NT2/D1 (cell line): ENCODE measurements at regions not wholly inside any gene's neighbourhood (a gene's known extent, or its start where the extent isn't known, plus 50 kb on each side); places are given as distances from the start of the nearest gene placed in this dataset.

Experiments
- DNase-seq: peaks from one replicate; pipeline ENCODE4 v3.0.0-alpha.2; 2011; ENCODE audit warnings: low read depth, low spot score
- H3K27me3 ChIP-seq: 2 replicates; pipeline ENCODE4 v1.6.0; 2011; ENCODE audit warnings: mild to moderate bottlenecking; ENCODE audit not compliant: insufficient read length, insufficient read depth
- H3K36me3 ChIP-seq: 2 replicates; pipeline ENCODE4 v1.6.1; 2011; ENCODE audit warnings: mild to moderate bottlenecking, low read length, mixed read lengths; ENCODE audit not compliant: insufficient read depth, insufficient read length
- H3K4me1 ChIP-seq: 2 replicates; pipeline ENCODE4 v1.5.1; 2011; ENCODE audit not compliant: insufficient read depth, insufficient read length
- H3K4me3 ChIP-seq: 2 replicates; pipeline ENCODE4 v1.5.1; 2011; ENCODE audit warnings: low read depth; ENCODE audit not compliant: insufficient read length
- H3K9ac ChIP-seq: 2 replicates; pipeline ENCODE4 v1.6.0; 2011; ENCODE audit warnings: low read depth; ENCODE audit not compliant: insufficient read length
- H3K9me3 ChIP-seq: 2 replicates; pipeline ENCODE4 v1.5.1; 2011; ENCODE audit warnings: mild to moderate bottlenecking, low read length; ENCODE audit not compliant: insufficient read depth
- SUZ12 ChIP-seq: IDR thresholded peaks from 2 replicates; pipeline ENCODE4 v1.6.1; 2011; ENCODE audit not compliant: insufficient read length, insufficient read depth; ENCODE audit errors: extremely low read depth
- YY1 ChIP-seq: IDR thresholded peaks from 2 replicates; pipeline ENCODE4 v1.6.1; 2011; ENCODE audit not compliant: insufficient read length, insufficient read depth
- ZNF274 ChIP-seq: IDR thresholded peaks from 2 replicates; pipeline ENCODE4 v1.6.1; 2011; ENCODE audit warnings: mild to moderate bottlenecking, low read depth, low read length

- no peaks in the 10 kb centered on the region for H3K27me3 ChIP-seq
- no peaks in the 10 kb centered on the region for H3K36me3 ChIP-seq
- H3K9me3 ChIP-seq: no peaks in the 10 kb centered on the region
- H3K4me1 ChIP-seq: no peaks in the 10 kb centered on the region
- H3K9ac ChIP-seq: no peak overlapping the region
- no peak for TF ChIP-seq SUZ12
- TF ChIP-seq YY1: no peak
- no peak for TF ChIP-seq ZNF274
- no peak overlapping the region for H3K4me3 ChIP-seq
- DNase-seq: no peak
Measured at GRCh38 chr16:55037966-55038365, 107.3 kb downstream of the IRX5 start.

- no peaks in the 10 kb centered on the region for H3K4me1 ChIP-seq
- H3K4me3 ChIP-seq: no peak overlapping the region
- H3K27me3 ChIP-seq: no peaks in the 10 kb centered on the region
- TF ChIP-seq SUZ12: no peak
- TF ChIP-seq YY1: no peak
- H3K9ac ChIP-seq: no peak overlapping the region
- H3K9me3 ChIP-seq: no peaks in the 10 kb centered on the region
- DNase-seq: no peak
- no peaks in the 10 kb centered on the region for H3K36me3 ChIP-seq
Measured at GRCh38 chr16:55039042-55039441, 108.4 kb downstream of the IRX5 start.

GRCh38 chr16:55039511-55039910 lies 108.8 kb downstream of the IRX5 start:
- Histone ChIP-seq H3K9ac (no peak overlapping the region), H3K4me1 (no peaks in the 10 kb centered on the region), H3K9me3 (no peaks in the 10 kb centered on the region), H3K27me3 (no peaks in the 10 kb centered on the region), H3K36me3 (no peaks in the 10 kb centered on the region), H3K4me3 (no peak overlapping the region)
- TF ChIP-seq ZNF274: no peak
- no peak for TF ChIP-seq YY1
- no peak for TF ChIP-seq SUZ12
- no peak for DNase-seq

- H3K9ac ChIP-seq: no peak overlapping the region
- H3K27me3 ChIP-seq: no peaks in the 10 kb centered on the region
- no peak for DNase-seq
- no peak overlapping the region for H3K4me3 ChIP-seq
- no peaks in the 10 kb centered on the region for H3K36me3 ChIP-seq
- no peaks in the 10 kb centered on the region for H3K9me3 ChIP-seq
- no peak for TF ChIP-seq SUZ12
- no peak for TF ChIP-seq ZNF274
- TF ChIP-seq YY1: no peak
- no peaks in the 10 kb centered on the region for H3K4me1 ChIP-seq
Measured at GRCh38 chr16:55039931-55040330, 109.3 kb downstream of the IRX5 start.

GRCh38 chr16:55040366-55041086 lies 109.9 kb downstream of the IRX5 start:
- H3K27me3 ChIP-seq: no peaks in the 10 kb centered on the region
- no peak overlapping the region for H3K4me3 ChIP-seq
- H3K36me3 ChIP-seq: no peaks in the 10 kb centered on the region
- DNase-seq: no peak
- TF ChIP-seq ZNF274: no peak
- TF ChIP-seq SUZ12: no peak
- no peak for TF ChIP-seq YY1
- no peaks in the 10 kb centered on the region for H3K4me1 ChIP-seq
- H3K9me3 ChIP-seq: no peaks in the 10 kb centered on the region
- H3K9ac ChIP-seq: no peak overlapping the region

- H3K9me3 ChIP-seq: no peaks in the 10 kb centered on the region
- no peak overlapping the region for H3K4me3 ChIP-seq
- no peak overlapping the region for H3K9ac ChIP-seq
- TF ChIP-seq YY1: no peak
- no peak for TF ChIP-seq SUZ12
- no peak for TF ChIP-seq ZNF274
- no peaks in the 10 kb centered on the region for H3K4me1 ChIP-seq
- no peaks in the 10 kb centered on the region for H3K27me3 ChIP-seq
- DNase-seq: no peak
- H3K36me3 ChIP-seq: no peaks in the 10 kb centered on the region
Measured at GRCh38 chr16:55041540-55042234, 111.0 kb downstream of the IRX5 start.

GRCh38 chr16:55042556-55043432 lies 112.1 kb downstream of the IRX5 start:
- no peak overlapping the region for H3K4me3 ChIP-seq
- H3K36me3 ChIP-seq: no peaks in the 10 kb centered on the region
- H3K9me3 ChIP-seq: no peaks in the 10 kb centered on the region
- H3K4me1 ChIP-seq: no peaks in the 10 kb centered on the region
- H3K27me3 ChIP-seq: no peaks in the 10 kb centered on the region
- no peak for TF ChIP-seq YY1
- no peak for TF ChIP-seq ZNF274
- H3K9ac ChIP-seq: no peak overlapping the region
- DNase-seq: no peak
